HepG2 (cell line): ENCODE measurements at regions not wholly inside any gene's neighbourhood (a gene's known extent, or its start where the extent isn't known, plus 50 kb on each side); places are given as distances from the start of the nearest gene placed in this dataset.

Source experiments
- ATAC-seq: fragments of 200-7000 bp; cut with Tn5 transposase; 3 replicates; pipeline ENCODE4 v1.9.1; 2020; ENCODE audit warnings: mild to moderate bottlenecking, moderate library complexity
- BruUV-seq: library from RNA; stranded (reverse); fragments of 400-500 nt; replicated peaks from 2 replicates; lab custom pipeline; 2021; lab: Mats Ljungman, UMichigan
- CTCF ChIA-PET: fragments of 300-600 bp; formaldehyde crosslinking; extraction: SDS; loops from one replicate; lab custom pipeline; 2021; ENCODE audit warnings: low total read pairs, inconsistent platforms, low intra/inter-chr PET ratio; lab: Yijun Ruan, JAX
- POLR2A ChIA-PET: fragments of 350-600 bp; sonication (Branson Sonifier 250); formaldehyde crosslinking; loops from one replicate; lab custom pipeline; 2020; ENCODE audit warnings: antibody characterized with exemption, inconsistent platforms; lab: Yijun Ruan, JAX
- DNase-seq: peaks from one replicate; pipeline ENCODE4 v3.0.0-alpha.2; 2015; ENCODE audit warnings: low spot score
- FAIRE-seq: peaks from 3 replicates; lab custom pipeline; 2011; peaks lifted over from hg19 to GRCh38; lab: Jason Lieb, UNC
- H2AFZ ChIP-seq: one replicate; pipeline ENCODE4 v1.6.1; 2011; ENCODE audit warnings: low read length, inconsistent platforms
- H3K27ac ChIP-seq: fragments of 300-600 bp; 3 replicates; pipeline ENCODE4 v1.8.0; 2011; ENCODE audit warnings: mixed run types, mild to moderate bottlenecking, mixed read lengths, low read length, inconsistent platforms; ENCODE audit not compliant: insufficient read depth; ENCODE audit errors: extremely low read length
- H3K27me3 ChIP-seq, 2 experiments: fragments of 200-600 bp in 1 of 2; 2 replicates in 1 of 2; 3 replicates in 1 of 2; pipeline versions ENCODE4 v1.6.0 to v1.8.0; 2011; ENCODE audit warnings: low read length in 2 of 2, mild to moderate bottlenecking in 2 of 2, moderate library complexity in 2 of 2, inconsistent platforms in 1 of 2; ENCODE audit not compliant: insufficient read depth in 2 of 2, control insufficient read depth in 1 of 2
- H3K36me3 ChIP-seq, 2 experiments: fragments of 200-600 bp in 1 of 2; replicated peaks in 1 of 2; 2 replicates in 1 of 2; 3 replicates in 1 of 2; pipeline versions ENCODE4 v1.5.1 to v1.8.0; 2011; ENCODE audit warnings: low read length in 2 of 2, inconsistent platforms in 1 of 2; ENCODE audit not compliant: insufficient read depth in 2 of 2, control insufficient read depth in 1 of 2
- H3K4me1 ChIP-seq: 2 replicates; pipeline ENCODE4 v1.5.1; 2012; ENCODE audit warnings: low read length, inconsistent platforms; ENCODE audit not compliant: insufficient read depth
- H3K4me2 ChIP-seq: 2 replicates; pipeline ENCODE4 v1.6.0; 2011; ENCODE audit warnings: low read depth, low read length, inconsistent platforms
- H3K4me3 ChIP-seq, 3 experiments: fragments of 200-600 bp in 1 of 3; sonication (generic), shearing (Covaris generic) in 1 of 3; replicated peaks in 1 of 3; 2 replicates each; pipeline ENCODE4 v1.5.1; 2011 to 2016; ENCODE audit warnings: low read length in 3 of 3, inconsistent platforms in 2 of 3, low read depth in 2 of 3, mild to moderate bottlenecking in 2 of 3, control low read depth in 1 of 3, mixed read lengths in 1 of 3; ENCODE audit not compliant: insufficient read depth in 1 of 3
- H3K79me2 ChIP-seq: one replicate; pipeline ENCODE4 v1.6.1; 2011; ENCODE audit warnings: low read length, inconsistent platforms; ENCODE audit not compliant: insufficient read depth
- H3K9ac ChIP-seq: 2 replicates; pipeline ENCODE4 v1.6.0; 2011; ENCODE audit warnings: mild to moderate bottlenecking, low read depth, low read length, inconsistent platforms; ENCODE audit not compliant: insufficient read depth
- H3K9me3 ChIP-seq: 2 replicates; pipeline ENCODE4 v1.5.1; 2012; ENCODE audit warnings: mild to moderate bottlenecking, low read length
- H4K20me1 ChIP-seq: 2 replicates; pipeline ENCODE4 v1.6.0; 2011; ENCODE audit warnings: inconsistent platforms, mild to moderate bottlenecking, low read length, moderate library complexity; ENCODE audit not compliant: insufficient read depth
- FLYWCH1 ChIP-seq: sonication (generic); formaldehyde crosslinking; IDR thresholded peaks from 2 replicates; pipeline ENCODE4 v1.8.1; 2023; ENCODE audit warnings: mild to moderate bottlenecking, missing genetic modification reagents
- FOXA1 ChIP-seq, 2 experiments: fragments of 450-650 bp in 1 of 2; sonication (generic) in 1 of 2; formaldehyde crosslinking in 1 of 2; IDR thresholded peaks; 2 replicates each; pipeline versions ENCODE4 v1.4.0 to v1.6.1; 2016 to 2020; ENCODE audit warnings: missing genetic modification reagents in 1 of 2
- FOXK2 ChIP-seq: fragments of 450-650 bp; IDR thresholded peaks from 2 replicates; pipeline ENCODE4 v1.6.1; 2016
- FOXP1 ChIP-seq, 2 experiments: fragments of 450-650 bp in 1 of 2; IDR thresholded peaks; 2 replicates each; pipeline ENCODE4 v1.6.1; 2017 to 2018; ENCODE audit warnings: antibody characterized with exemption in 1 of 2
- MED8 ChIP-seq: sonication (generic); formaldehyde crosslinking; IDR thresholded peaks from 2 replicates; pipeline ENCODE4 v1.8.1; 2023; ENCODE audit warnings: mild to moderate bottlenecking, missing genetic modification reagents; ENCODE audit not compliant: insufficient replicate concordance
- MIER3 ChIP-seq: IDR thresholded peaks from 2 replicates; pipeline ENCODE4 v1.6.1; 2016; ENCODE audit warnings: missing compliant biosample characterization, borderline replicate concordance
- NFRKB ChIP-seq: fragments of 450-650 bp; IDR thresholded peaks from 2 replicates; pipeline ENCODE4 v1.6.1; 2017
- NR2F1 ChIP-seq, 2 experiments: fragments of 450-650 bp in 1 of 2; formaldehyde crosslinking in 1 of 2; IDR thresholded peaks; 2 replicates each; pipeline versions ENCODE4 v1.5.0 to v1.6.1; 2016 to 2020; ENCODE audit warnings: mild to moderate bottlenecking in 1 of 2, missing compliant biosample characterization in 1 of 2, missing genetic modification reagents in 1 of 2, moderate library complexity in 1 of 2
- PHF8 ChIP-seq: sonication (generic); formaldehyde crosslinking; IDR thresholded peaks from 2 replicates; pipeline ENCODE4 v1.5.0; 2020; ENCODE audit warnings: missing genetic modification reagents
- PLRG1 ChIP-seq: fragments of 450-650 bp; conservative IDR thresholded peaks from 2 replicates; pipeline ENCODE4 v1.6.1; 2016
- SP1 ChIP-seq, 2 experiments: fragments of 450-650 bp in 1 of 2; sonication (generic) in 1 of 2; formaldehyde crosslinking in 1 of 2; IDR thresholded peaks; 2 replicates each; pipeline versions ENCODE4 v1.4.0 to v1.6.1; 2016 to 2020; ENCODE audit warnings: missing genetic modification reagents in 1 of 2
- SP140L ChIP-seq: sonication (generic); formaldehyde crosslinking; IDR thresholded peaks from 2 replicates; pipeline ENCODE4 v1.4.0; 2020; ENCODE audit warnings: missing genetic modification reagents, borderline replicate concordance
- ZNF180 ChIP-seq: sonication (generic); formaldehyde crosslinking; IDR thresholded peaks from 2 replicates; pipeline ENCODE4 v1.4.0; 2020; ENCODE audit warnings: low read depth, missing genetic modification reagents, borderline replicate concordance
- ZNF207 ChIP-seq: fragments of 450-650 bp; IDR thresholded peaks from 2 replicates; pipeline ENCODE4 v1.6.1; 2016; ENCODE audit warnings: antibody characterized with exemption, borderline replicate concordance
- ZNF674 ChIP-seq: sonication (generic); formaldehyde crosslinking; IDR thresholded peaks from 2 replicates; pipeline ENCODE4 v1.5.0; 2020; ENCODE audit warnings: low read depth, mild to moderate bottlenecking, missing genetic modification reagents
- ZSCAN9 ChIP-seq: IDR thresholded peaks from 2 replicates; pipeline ENCODE4 v1.6.1; 2016; ENCODE audit warnings: borderline replicate concordance
- WGBS: methylation state at CpG from one replicate; pipeline ENCODE4 v1.1.6; 2017; ENCODE audit warnings: low lambda C conversion rate; 5-methylcytosine and 5-hydroxymethylcytosine counted together
- in situ Hi-C: cut with HindIII; loops from 2 replicates; pipeline ENCODE4 v1.10.0; 2017; ENCODE audit warnings: low pct_unique_long_range_greater_than_20kb; ENCODE audit not compliant: extremely low pct_ligation_motif_present
- intact Hi-C: fragments of 100-400 bp; cut with micrococcal nuclease; formaldehyde crosslinking; loops from one replicate; pipeline ENCODE4 v1.10.0; 2022; ENCODE audit not compliant: unreplicated experiment
- TF ChIP-seq, protein P1 (sequence below): sonication (generic); formaldehyde crosslinking; IDR thresholded peaks from 2 replicates; pipeline ENCODE4 v1.5.0; 2020; ENCODE audit warnings: missing genetic modification reagents, mild to moderate bottlenecking, borderline replicate concordance
- TF ChIP-seq, protein P2 (sequence below): IDR thresholded peaks from 2 replicates; pipeline ENCODE4 v1.6.1; 2016; ENCODE audit warnings: mild to moderate bottlenecking, missing biosample characterization, missing genetic modification reagents

DNA sequence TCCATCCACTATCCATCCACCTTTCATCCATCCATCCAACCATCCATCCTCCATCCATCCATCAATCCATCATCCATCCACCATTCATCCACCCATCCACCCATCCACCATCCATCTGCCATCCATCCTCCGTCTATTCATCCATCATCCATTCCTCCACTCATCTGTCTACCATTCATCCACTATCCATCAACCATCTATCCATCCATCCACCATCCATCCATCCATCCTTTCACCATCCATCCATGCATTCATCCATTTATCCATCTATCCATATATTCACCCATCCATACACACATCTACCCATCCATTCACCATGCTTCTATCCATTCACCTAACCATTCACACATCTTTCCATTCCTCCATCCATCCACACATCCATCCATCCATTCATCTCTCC lies 207.0 kb upstream of the CDH4 start:
- H3K36me3 ChIP-seq = no peaks in the 10 kb centered on the region
- 20% methylated on average over 1 of the region's 1 CpG for WGBS

More for the DNA sequence above, 207.0 kb upstream of the CDH4 start:
- TF ChIP-seq SP1 (IDR thresholded peaks at IDR 0.05) = peak; percentile 32; the same call in 1 of the 2 replicates
- TF ChIP-seq SP1 (CRISPR knock-in tag; IDR thresholded peaks at IDR 0.05) = no peak
- peak; percentile 61; the same call in 1 of the 2 replicates for TF ChIP-seq FOXP1 (IDR thresholded peaks at IDR 0.05)
- TF ChIP-seq FOXP1 (CRISPR knock-in tag; IDR thresholded peaks at IDR 0.05) = no peak
- no peak for TF ChIP-seq MIER3
- 0 out of 2 replicates have a peak, but pooled peaks have one; percentile 31 for TF ChIP-seq ZNF207
- TF ChIP-seq SP140L (CRISPR knock-in tag) = no peak
- no peak for TF ChIP-seq PHF8 (CRISPR knock-in tag)
- no peak for TF ChIP-seq NR2F1 (CRISPR knock-in tag; IDR thresholded peaks at IDR 0.05)
- 0 out of 2 replicates have a peak, but pooled peaks have one; percentile 13 for TF ChIP-seq FOXK2
- TF ChIP-seq, protein P1, sequence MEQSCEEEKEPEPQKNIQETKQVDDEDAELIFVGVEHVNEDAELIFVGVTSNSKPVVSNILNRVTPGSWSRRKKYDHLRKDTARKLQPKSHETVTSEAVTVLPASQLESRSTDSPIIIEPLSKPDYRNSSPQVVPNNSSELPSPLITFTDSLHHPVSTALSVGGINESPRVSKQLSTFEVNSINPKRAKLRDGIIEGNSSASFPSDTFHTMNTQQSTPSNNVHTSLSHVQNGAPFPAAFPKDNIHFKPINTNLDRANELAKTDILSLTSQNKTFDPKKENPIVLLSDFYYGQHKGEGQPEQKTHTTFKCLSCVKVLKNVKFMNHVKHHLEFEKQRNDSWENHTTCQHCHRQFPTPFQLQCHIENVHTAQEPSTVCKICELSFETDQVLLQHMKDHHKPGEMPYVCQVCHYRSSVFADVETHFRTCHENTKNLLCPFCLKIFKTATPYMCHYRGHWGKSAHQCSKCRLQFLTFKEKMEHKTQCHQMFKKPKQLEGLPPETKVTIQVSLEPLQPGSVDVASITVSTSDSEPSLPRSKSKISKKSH = no peak
- TF ChIP-seq, protein P2, sequence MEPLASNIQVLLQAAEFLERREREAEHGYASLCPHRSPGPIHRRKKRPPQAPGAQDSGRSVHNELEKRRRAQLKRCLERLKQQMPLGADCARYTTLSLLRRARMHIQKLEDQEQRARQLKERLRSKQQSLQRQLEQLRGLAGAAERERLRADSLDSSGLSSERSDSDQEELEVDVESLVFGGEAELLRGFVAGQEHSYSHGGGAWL (CRISPR knock-in tag) = no peak
- no peak for TF ChIP-seq ZNF674 (CRISPR knock-in tag)
- peak; percentile 49; the same call in 1 of the 2 replicates for TF ChIP-seq FOXA1 (IDR thresholded peaks at IDR 0.05)
- TF ChIP-seq FOXA1 (CRISPR knock-in tag; IDR thresholded peaks at IDR 0.05) = no peak
- TF ChIP-seq PLRG1 = peak; percentile 76; the same call in 1 of the 2 replicates
- no peak for TF ChIP-seq MED8 (CRISPR knock-in tag)
- no peak for TF ChIP-seq ZNF180 (CRISPR knock-in tag)
- TF ChIP-seq FLYWCH1 (CRISPR knock-in tag) = no peak
- no peak for TF ChIP-seq ZSCAN9 (CRISPR knock-in tag)
- no peak for TF ChIP-seq NFRKB
- Histone ChIP-seq H4K20me1 (no peaks in the 10 kb centered on the region), H3K27ac (no peak overlapping the region), H3K27me3 (no peaks in the 10 kb centered on the region), H3K4me1 (no peaks in the 10 kb centered on the region), H3K4me2 (no peak overlapping the region), H3K9ac (no peak overlapping the region), H3K79me2 (no peaks in the 10 kb centered on the region), H2AFZ (no peak overlapping the region), H3K4me3 (no peak overlapping the region), H3K9me3 (peaks cover 43% of the 10 kb centered on the region)
- in situ Hi-C loops = no loop called here
- DNase-seq (no peak), ATAC-seq (no peak), FAIRE-seq (no peak)
- intact Hi-C loops = no loop called here
- ChIA-PET CTCF (no interaction called here), POLR2A (no interaction called here)
- BruUV-seq = no TSS peak
